ENCODE measurements at regions not wholly inside any gene's neighbourhood (a gene's known extent, or its start where the extent isn't known, plus 50 kb on each side); places are given as distances from the start of the nearest gene placed in this dataset.

DNA sequence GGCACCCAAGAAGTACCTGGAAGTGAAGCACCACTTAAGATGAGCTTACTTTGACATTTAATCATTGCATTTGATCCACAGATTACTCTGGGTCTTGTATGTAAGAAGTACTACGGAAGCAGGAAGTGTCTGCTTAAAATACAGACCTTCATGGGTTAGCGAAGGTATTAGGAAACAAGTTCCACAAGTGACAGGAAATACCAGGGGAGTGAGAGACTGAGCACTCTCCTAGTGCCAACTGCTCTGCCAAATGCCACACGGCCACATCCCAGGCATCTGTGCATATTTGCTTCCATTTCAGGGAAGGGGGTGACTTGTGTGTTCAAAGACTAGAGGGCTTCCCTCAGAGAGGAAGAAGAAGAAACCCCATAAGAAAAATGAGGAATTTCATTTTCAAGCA is 57.2 kb upstream of the ANK3 start:
- H3K27ac Mint-ChIP-seq = no peak overlapping the region
- no peaks in the 10 kb centered on the region for H3K9me3 Mint-ChIP-seq
- H3K27me3 Mint-ChIP-seq (ENCODE audit: low read depth, poor library complexity) = peaks cover 3% of the 10 kb centered on the region

DNA sequence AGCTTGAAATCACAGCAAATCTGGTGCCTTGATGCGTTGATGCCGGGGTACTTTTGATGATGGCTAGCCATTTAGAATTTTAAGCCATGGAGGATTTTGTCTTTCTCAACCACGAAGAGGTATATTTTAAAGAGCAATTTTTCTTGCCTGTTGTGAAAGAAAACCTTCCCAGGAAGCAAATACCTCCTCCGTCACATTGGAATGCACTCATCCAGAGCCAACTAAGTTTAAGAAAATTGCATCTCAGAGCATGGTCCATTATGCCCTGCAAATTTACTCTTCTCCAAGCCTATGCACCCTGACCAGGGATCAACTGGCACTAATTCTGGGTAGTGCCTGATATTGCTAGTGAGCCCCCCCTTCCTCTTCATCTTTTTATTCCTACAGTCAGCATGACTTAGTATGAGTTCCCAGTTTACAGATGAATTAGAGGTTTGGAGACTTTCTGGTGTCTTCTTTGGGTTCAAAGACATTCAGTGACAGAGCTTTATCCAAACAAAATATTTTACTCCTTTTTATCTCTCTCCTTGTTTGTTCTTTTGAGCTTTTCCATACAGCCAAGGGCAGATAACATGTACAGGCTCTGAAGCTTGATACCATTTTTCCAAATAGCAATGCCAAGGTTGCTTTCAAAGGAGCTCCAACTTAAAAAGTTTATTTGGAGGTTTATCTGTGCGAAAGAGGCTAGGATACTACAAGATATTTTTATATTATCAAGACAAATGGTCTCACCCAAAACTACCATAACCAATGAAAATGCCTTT is 56.6 kb upstream of the ANK3 start:
- H3K4me1 Mint-ChIP-seq = peaks cover 18% of the 10 kb centered on the region
- peaks cover 3% of the 10 kb centered on the region for H3K27me3 Mint-ChIP-seq (ENCODE audit: low read depth, poor library complexity)
- no peaks in the 10 kb centered on the region for H3K9me3 Mint-ChIP-seq
- TF ChIP-seq, protein P1, sequence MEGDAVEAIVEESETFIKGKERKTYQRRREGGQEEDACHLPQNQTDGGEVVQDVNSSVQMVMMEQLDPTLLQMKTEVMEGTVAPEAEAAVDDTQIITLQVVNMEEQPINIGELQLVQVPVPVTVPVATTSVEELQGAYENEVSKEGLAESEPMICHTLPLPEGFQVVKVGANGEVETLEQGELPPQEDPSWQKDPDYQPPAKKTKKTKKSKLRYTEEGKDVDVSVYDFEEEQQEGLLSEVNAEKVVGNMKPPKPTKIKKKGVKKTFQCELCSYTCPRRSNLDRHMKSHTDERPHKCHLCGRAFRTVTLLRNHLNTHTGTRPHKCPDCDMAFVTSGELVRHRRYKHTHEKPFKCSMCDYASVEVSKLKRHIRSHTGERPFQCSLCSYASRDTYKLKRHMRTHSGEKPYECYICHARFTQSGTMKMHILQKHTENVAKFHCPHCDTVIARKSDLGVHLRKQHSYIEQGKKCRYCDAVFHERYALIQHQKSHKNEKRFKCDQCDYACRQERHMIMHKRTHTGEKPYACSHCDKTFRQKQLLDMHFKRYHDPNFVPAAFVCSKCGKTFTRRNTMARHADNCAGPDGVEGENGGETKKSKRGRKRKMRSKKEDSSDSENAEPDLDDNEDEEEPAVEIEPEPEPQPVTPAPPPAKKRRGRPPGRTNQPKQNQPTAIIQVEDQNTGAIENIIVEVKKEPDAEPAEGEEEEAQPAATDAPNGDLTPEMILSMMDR (IDR thresholded peaks at IDR 0.05) = no peak
- no peak for DNase-seq
- H3K4me3 Mint-ChIP-seq = no peak overlapping the region
- H3K27ac Mint-ChIP-seq = no peak overlapping the region
- no peaks in the 10 kb centered on the region for H3K36me3 Mint-ChIP-seq (ENCODE audit: low read depth)

More for the DNA sequence above, 57.2 kb upstream of the ANK3 start:
- TF ChIP-seq, protein P1 (IDR thresholded peaks at IDR 0.05) = no peak
- no peak for DNase-seq
- Mint-ChIP-seq H3K4me1 (peaks cover 18% of the 10 kb centered on the region), H3K4me3 (no peak overlapping the region), H3K36me3 (ENCODE audit: low read depth) (no peaks in the 10 kb centered on the region)

DNA sequence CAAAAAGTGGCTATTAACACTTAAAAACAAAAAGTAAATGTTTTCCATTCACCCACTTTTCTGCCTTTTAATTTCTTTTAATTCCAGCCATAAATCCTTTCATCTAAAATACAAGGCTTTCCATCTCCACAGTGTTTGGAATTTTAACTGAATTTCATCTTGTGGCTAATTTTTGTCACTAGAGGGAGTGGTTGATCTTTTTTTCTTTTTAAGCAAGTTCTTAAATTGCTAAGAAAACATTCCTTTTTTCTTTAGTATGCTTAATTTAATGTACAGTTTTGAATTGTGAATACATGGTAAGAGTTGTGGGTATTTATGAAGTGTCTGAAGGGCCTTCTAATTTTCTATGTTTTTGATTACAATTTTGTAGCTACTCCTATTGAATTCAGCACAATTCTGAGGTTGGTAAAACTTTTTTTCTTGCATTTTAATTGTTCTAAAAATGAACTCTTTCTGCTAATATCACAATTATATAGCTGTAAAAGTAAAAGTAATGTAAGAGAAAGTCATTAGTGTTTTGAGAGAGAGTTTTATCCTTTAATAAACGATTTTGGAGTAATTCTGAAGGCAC is 54.9 kb upstream of the ANK3 start:
- peaks cover 3% of the 10 kb centered on the region for H3K27me3 Mint-ChIP-seq (ENCODE audit: low read depth, poor library complexity)
- DNase-seq = no peak
- no peak overlapping the region for H3K4me3 Mint-ChIP-seq
- no peak overlapping the region for H3K27ac Mint-ChIP-seq
- no peaks in the 10 kb centered on the region for H3K9me3 Mint-ChIP-seq
- TF ChIP-seq, protein P1 (IDR thresholded peaks at IDR 0.05) = peak; percentile 50
- H3K4me1 Mint-ChIP-seq = peaks cover 18% of the 10 kb centered on the region
- no peaks in the 10 kb centered on the region for H3K36me3 Mint-ChIP-seq (ENCODE audit: low read depth)

DNA sequence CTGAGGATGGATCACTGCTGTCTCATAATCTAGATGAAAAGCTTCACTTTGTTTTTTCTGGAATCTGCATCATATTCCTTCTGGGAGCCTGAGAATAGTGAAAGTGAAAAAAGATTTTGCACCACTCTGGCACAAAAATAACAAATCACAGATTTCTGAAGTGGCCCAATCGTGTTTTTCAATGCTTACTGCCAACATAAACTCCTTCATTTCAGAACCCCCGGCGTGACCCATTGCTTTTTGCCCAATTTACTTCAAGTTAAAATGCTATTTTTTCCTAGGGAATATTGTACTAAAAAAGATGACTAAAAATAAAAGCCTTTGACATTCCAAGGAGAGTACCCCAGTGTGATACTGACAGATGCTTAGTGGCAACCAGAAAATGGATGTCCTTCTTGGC is 53.7 kb upstream of the ANK3 start:
- TF ChIP-seq, protein P1 (IDR thresholded peaks at IDR 0.05) = no peak
- no peak for DNase-seq
- H3K4me1 Mint-ChIP-seq = peaks cover 18% of the 10 kb centered on the region

DNA sequence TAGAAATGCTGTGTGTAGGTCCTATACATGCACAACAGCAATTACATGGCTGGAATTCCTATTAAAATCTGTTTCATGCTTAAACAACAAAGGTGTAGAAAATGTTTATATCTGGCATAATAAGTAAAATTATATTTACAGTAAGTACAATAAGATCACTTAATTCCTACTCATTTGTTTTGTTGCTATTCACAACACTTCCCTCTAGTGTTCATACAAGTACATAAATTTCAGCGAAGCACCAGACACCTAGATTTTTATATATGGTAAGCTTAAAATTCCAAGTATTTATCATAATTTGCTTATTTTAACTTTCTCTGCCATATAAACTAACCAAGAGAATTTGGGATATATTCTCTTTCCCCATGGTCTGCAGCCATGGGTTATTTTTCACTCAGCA is 51.8 kb upstream of the ANK3 start:
- Mint-ChIP-seq H3K4me1 (peaks cover 11% of the 10 kb centered on the region), H3K9me3 (no peaks in the 10 kb centered on the region), H3K36me3 (ENCODE audit: low read depth) (no peaks in the 10 kb centered on the region), H3K4me3 (no peak overlapping the region), H3K27ac (no peak overlapping the region), H3K27me3 (ENCODE audit: low read depth, poor library complexity) (peaks cover 3% of the 10 kb centered on the region)
- TF ChIP-seq, protein P1 (IDR thresholded peaks at IDR 0.05) = peak; percentile 22
- DNase-seq = no peak

More for the DNA sequence above, 53.7 kb upstream of the ANK3 start:
- no peaks in the 10 kb centered on the region for H3K9me3 Mint-ChIP-seq
- H3K27ac Mint-ChIP-seq = no peak overlapping the region
- H3K4me3 Mint-ChIP-seq = no peak overlapping the region
- no peaks in the 10 kb centered on the region for H3K36me3 Mint-ChIP-seq (ENCODE audit: low read depth)
- peaks cover 3% of the 10 kb centered on the region for H3K27me3 Mint-ChIP-seq (ENCODE audit: low read depth, poor library complexity)

DNA sequence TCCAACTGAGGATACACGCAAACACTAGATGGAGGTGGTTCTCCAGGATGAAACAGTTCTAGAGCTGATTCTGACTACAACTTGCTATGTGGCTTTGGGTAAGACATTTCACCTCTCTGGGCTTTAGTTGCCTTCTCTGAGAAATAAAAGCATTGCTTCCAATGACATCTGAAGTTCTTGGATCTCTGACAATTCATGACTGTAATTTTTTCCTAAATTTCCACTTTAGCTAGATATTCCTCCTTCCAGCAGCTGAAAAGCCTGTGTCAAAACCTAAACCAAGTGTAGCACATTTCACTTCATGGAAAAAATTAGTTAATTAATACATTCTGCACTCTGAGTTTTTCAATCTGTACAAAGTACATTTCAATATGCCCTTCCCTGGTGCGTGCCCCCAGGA is 50.0 kb upstream of the ANK3 start:
- Mint-ChIP-seq H3K4me3 (no peak overlapping the region), H3K4me1 (no peaks in the 10 kb centered on the region), H3K27ac (no peak overlapping the region), H3K36me3 (ENCODE audit: low read depth) (no peaks in the 10 kb centered on the region), H3K27me3 (ENCODE audit: low read depth, poor library complexity) (peaks cover 3% of the 10 kb centered on the region), H3K9me3 (no peaks in the 10 kb centered on the region)
- TF ChIP-seq, protein P1 (IDR thresholded peaks at IDR 0.05) = no peak
- DNase-seq = no peak

Data from nephron progenitor cell (in vitro differentiated cells).